WI38 (cell line): ENCODE measurements at regions not wholly inside any gene's neighbourhood (a gene's known extent, or its start where the extent isn't known, plus 50 kb on each side); places are given as distances from the start of the nearest gene placed in this dataset.

Source experiments
- H3K4me3 ChIP-seq: 2 replicates; pipeline ENCODE4 v1.5.1; 2011; ENCODE audit warnings: low read depth, mild to moderate bottlenecking, control low read depth, low read length
- CTCF ChIP-seq: IDR thresholded peaks from 2 replicates; pipeline ENCODE4 v1.5.1; 2012; ENCODE audit warnings: low read depth, mild to moderate bottlenecking, control low read depth, low read length

GRCh38 chr18:41372046-41372665 is 582.9 kb upstream of the PIK3C3 start:
- no peak overlapping the region for H3K4me3 ChIP-seq
- TF ChIP-seq CTCF, result no peak

- H3K4me3 ChIP-seq, result no peak overlapping the region
- no peak for TF ChIP-seq CTCF
Observed at GRCh38 chr18:41371156-41372045, 583.6 kb upstream of the PIK3C3 start.

- no peak for TF ChIP-seq CTCF
- H3K4me3 ChIP-seq, result no peak overlapping the region
Observed at GRCh38 chr18:41370740-41371139, 584.3 kb upstream of the PIK3C3 start.

- no peak overlapping the region for H3K4me3 ChIP-seq
- TF ChIP-seq CTCF, result no peak
Observed at GRCh38 chr18:41357708-41358107, 597.3 kb upstream of the PIK3C3 start.

GRCh38 chr18:41353777-41354528 is 601.1 kb upstream of the PIK3C3 start:
- no peak for TF ChIP-seq CTCF
- no peak overlapping the region for H3K4me3 ChIP-seq

GRCh38 chr18:41351430-41351829 is 603.6 kb upstream of the PIK3C3 start:
- no peak overlapping the region for H3K4me3 ChIP-seq
- no peak for TF ChIP-seq CTCF
